Sigmoid colon (tissue), 4 donors: ENCODE measurements at regions not wholly inside any gene's neighbourhood (a gene's known extent, or its start where the extent isn't known, plus 50 kb on each side); places are given as distances from the start of the nearest gene placed in this dataset.
"Not testable (repeated sequence)": the region's sequence is repeated elsewhere in the genome, so short reads cannot be mapped to it uniquely, and the experiment has no call there.

Source experiments
- CTCF ChIP-seq, 4 experiments: fragments of 450-650 bp in 3 of 4; fragments of 200-600 bp in 1 of 4; IDR thresholded peaks; one replicate each; pipeline ENCODE4 v1.5.1; 2016 to 2019; ENCODE audit warnings: antibody characterized with exemption in 4 of 4, mild to moderate bottlenecking in 3 of 4, moderate library complexity in 2 of 4
- EP300 ChIP-seq, 4 donors: sonication (generic); formaldehyde crosslinking; IDR thresholded peaks; one replicate each; pipeline ENCODE4 v1.6.1; 2017; ENCODE audit warnings: antibody characterized with exemption in 4 of 4
- POLR2AphosphoS5 ChIP-seq, 4 donors: sonication (generic); formaldehyde crosslinking; IDR thresholded peaks; one replicate each; pipeline ENCODE4 v1.6.1; 2017; ENCODE audit warnings: antibody characterized with exemption in 4 of 4

GRCh38 chr12:75643119-75643518, 131.7 kb upstream of the KRR1 start:
- not testable (repeated sequence) for TF ChIP-seq CTCF, POLR2AphosphoS5, EP300 (IDR thresholded peaks at IDR 0.05)
